Putamen (tissue), 1 donor: ENCODE measurements at regions not wholly inside any gene's neighbourhood (a gene's known extent, or its start where the extent isn't known, plus 50 kb on each side); places are given as distances from the start of the nearest gene placed in this dataset.
"Not testable (repeated sequence)": the region's sequence is repeated elsewhere in the genome, so short reads cannot be mapped to it uniquely, and the experiment has no call there.

Experiments
- DNase-seq: peaks from one replicate; pipeline ENCODE4 v3.0.0-alpha.2; 2016; ENCODE audit warnings: low spot score

GRCh38 chr1:22196041-22196440 is 53.1 kb upstream of the WNT4 start:
- DNase-seq, result no peak

DNA sequence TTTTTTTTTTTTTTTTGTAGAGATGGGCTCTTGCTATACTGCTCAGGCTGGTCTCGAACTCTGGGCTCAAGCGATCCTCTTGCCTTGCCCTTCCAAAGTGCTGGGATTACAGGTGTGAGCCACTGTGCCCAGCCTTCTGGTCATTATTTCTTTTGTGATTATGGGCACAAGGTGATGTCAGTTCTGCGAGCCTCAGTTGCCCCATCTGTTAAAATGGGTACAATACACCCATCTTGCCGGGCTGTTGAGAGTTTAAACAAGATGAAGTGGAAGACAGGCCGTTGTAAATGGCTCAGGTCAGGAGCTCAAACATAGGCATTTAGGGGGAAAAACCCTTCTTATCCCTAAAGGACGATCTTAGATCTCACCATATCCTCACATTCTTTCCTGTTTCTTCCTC is 53.7 kb upstream of the WNT4 start:
- DNase-seq, result no peak

DNA sequence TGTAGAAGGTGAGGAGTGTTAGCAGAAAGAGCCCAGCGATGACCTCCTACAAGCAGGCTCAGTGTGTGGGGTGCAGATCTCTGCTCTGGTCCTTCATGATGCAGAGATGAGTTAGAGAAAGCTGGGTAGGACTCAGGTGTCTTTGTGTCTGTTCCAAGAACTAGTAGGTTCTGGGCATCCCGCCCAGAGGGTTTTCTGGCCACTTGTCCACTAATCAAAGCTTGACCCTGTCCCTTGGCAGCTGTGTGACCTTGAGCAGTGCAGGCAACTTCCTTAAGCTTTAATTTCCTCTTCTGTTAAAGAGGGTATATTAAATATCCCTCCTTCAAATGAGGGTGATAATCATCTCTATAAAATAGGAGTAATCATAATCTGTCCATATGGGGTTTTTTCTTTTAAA is 54.7 kb upstream of the WNT4 start:
- no peak for DNase-seq

- DNase-seq, result no peak
These were observed 58.1 kb upstream of the WNT4 start for GRCh38 chr1:22201023-22201422.

DNA sequence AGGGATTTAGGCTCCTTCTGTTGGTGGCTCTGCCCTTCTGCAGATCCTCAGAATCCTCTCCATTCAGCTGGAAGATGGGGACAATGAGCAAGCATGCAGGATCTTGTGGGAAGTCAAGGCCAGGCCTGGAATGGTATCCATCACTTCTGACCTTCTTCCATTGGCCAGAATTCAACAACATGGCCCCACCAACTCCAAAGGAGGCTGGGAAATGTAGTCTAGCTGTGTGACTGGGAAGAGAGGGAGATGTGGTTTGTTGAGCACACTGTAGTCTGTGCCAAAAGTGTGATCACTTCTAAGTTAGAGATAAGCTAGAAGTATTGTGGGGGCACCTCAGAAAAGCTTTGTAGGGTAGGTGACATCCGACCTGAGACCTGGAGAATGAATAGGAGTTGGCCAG is 60.4 kb upstream of the WNT4 start:
- DNase-seq, result no peak

GRCh38 chr1:22204057-22204840 is 61.4 kb upstream of the WNT4 start:
- no peak for DNase-seq

DNA sequence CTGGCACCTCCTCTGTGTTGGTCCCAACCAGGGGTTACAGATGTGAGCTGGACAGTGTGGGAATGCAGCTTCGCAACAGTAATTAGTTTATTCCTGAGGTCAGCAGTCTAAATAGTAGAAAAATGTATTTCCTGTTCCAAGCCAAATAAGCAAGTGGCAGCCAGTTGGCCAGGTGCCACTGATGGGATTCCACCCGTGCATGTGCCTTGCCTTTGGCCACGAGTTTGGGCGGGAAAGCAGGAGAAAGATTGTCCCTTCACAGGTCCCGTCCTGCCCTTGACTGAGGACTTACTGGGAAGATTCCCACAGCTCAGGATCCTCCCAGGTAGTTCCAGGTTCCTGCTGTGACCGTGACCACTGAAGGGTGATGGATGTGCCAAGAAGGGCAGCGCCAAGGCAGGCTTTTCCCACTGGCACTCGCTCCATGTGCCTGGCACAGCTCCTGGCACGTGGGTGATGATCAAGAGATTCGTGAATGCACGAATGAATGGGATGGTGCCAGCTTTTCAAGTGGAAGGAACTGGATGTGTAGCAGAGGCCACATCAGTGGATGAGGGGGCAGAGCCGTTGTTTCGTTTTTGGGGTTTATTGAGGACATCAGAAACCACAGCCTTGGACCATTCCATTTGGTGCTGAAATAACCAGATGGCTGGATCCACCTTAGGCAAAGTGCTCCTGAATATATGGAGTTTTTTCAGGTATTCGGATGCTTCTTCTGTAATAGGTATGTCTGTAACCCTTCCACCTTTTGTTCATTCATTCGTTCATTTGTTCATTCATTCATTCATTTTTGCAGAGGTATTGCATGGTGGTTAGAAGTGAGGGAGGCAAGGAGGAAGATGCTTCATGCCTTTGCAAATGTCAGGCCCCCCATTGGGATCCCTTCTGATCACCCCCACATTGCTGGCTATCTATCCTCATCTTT is 62.4 kb upstream of the WNT4 start:
- DNase-seq, result no peak

GRCh38 chr1:22206551-22207125 is 63.7 kb upstream of the WNT4 start:
- no peak for DNase-seq

GRCh38 chr1:22207511-22208267 is 64.8 kb upstream of the WNT4 start:
- no peak for DNase-seq

DNA sequence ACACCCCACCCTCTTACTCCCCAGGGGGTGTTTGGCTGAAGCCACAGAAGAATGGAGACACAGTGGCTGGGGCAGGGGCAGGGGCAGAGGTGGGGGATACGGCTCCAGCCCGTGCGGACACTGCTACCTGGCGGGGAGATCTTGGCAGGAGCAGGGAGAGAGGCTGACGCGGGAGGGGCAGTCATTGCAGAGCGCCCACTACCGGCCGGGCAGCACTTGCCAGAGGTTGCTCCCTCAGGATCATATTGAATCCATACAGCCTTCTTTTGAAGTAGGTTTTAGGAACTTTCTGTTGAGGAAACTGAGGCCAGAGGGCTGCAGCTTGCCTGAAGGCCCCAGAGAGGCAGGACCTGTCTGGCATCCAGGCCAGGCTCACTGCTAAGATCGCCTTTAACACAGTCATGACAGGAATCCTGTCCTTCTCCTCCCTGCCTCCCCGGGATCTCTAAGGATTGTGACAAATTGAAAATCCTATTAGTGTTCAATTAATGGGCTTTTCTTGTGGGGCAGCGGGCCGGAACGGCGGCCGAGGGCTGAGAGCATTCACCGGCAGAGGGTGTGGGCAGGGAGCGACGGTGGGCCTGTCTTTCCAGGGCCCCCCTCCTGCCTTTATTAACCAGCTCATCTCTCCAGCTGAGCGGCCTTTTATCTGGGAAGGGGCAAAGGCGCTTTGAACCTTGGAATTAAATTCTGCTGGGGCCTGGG is 65.5 kb upstream of the WNT4 start:
- no peak for DNase-seq

DNA sequence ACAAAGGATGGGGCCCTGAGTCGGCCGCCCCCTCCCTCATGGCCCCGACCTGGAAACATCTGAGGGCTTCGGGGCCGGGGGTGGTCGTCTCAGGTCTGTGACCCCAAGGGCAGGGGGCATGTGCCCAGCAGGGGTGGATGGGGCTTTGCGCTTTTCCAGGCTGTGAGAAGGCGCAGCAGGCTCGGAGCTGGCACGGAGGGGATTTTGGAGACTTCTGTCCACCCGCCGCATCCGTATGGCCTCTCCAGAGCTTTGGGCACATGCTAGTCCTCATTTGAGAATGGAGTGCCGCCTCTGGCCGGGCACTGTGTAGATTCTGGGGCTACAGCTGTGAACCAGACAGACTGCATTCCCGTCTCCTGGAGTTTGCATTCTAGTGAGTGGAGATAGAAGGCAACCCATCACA is 66.1 kb upstream of the WNT4 start:
- DNase-seq, result no peak

DNA sequence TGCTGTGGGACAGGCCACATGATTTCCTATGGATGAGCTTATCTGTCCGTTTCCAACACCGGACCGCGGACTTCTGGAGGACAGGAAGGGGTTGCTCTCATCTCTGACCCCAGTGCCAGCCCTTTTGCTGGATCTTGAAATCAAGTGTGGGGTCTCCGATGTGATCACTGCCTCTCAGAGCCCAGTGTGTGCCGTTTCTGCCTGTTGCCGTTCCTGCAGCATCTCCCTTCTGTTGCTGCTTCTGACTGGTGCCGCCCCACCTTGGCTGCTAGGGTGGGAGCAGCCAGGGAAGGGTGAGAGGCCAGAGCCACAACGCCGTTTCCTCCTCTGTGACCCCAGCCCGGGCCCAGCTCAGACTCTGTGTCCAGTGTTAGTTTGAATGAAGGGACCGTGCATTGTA is 67.3 kb upstream of the WNT4 start:
- no peak for DNase-seq

- DNase-seq, result no peak
These were observed 67.7 kb upstream of the WNT4 start for GRCh38 chr1:22210636-22211035.

DNA sequence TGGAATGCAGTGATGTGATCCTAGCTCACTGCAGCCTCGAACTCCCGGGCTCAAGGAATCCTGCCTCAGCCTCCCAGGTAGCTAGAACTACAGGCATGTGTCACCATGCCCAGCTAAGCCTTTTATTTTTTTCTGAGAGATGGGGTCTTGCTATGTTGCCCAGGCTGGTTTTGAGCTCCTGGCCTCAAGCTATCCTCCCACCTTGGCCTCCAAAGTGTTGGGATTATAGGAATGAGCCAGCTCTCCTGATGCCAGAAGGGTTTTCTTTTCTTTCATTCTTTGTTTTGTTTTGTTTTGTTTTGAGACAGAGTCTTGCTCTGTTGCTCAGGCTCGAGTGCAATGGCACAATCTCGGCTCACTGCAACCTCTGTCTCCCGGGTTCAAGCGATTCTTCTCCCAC is 68.6 kb upstream of the WNT4 start:
- not testable (repeated sequence) for DNase-seq

GRCh38 chr1:22212400-22213233 is 69.7 kb upstream of the WNT4 start:
- DNase-seq, result no peak

- no peak for DNase-seq
These were observed 73.5 kb upstream of the WNT4 start for GRCh38 chr1:22216210-22216883.

GRCh38 chr1:22216966-22217365 is 74.1 kb upstream of the WNT4 start:
- no peak for DNase-seq

GRCh38 chr1:22217811-22218460 is 75.0 kb upstream of the WNT4 start:
- DNase-seq, result no peak

DNA sequence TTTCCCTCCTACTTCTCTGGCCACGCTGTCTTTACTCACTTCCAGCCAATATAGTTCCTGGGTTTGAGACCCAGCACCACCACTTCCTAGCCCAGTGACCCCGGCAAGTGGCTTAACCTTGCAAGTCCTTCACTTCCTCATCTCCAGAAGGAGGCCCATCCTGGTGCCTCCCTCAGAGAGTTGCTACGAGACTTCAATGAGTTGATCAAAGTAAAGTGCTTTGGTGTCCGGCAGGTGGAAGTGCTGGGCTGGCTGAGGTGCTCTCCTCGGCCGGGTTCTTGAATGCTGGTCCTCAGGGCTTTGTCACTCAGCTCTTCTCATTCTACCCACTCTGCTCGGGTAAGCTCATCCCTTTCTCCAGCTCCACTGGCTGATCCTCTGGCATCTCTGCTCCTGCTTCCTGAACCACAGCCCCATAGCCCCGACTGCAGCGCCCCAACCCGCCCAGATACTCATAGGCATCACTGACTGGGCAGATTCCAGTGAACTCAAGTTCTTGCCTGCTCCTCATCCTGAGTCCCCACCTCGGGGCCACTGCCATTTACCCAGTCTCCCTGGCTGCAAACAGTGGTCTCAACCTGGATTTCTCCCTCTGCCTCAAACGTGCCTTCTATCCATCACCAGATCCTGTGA is 75.8 kb upstream of the WNT4 start:
- no peak for DNase-seq
